ENCODE measurements at regions not wholly inside any gene's neighbourhood (a gene's known extent, or its start where the extent isn't known, plus 50 kb on each side); places are given as distances from the start of the nearest gene placed in this dataset.

GRCh38 chr17:45729294-45729907 is 54.7 kb upstream of the CRHR1 start:
- Mint-ChIP-seq H3K36me3 (ENCODE audit: low read depth) (no peaks in the 10 kb centered on the region), H3K27ac (no peak overlapping the region), H3K27me3 (peaks cover 36% of the 10 kb centered on the region), H3K4me3 (no peak overlapping the region), H3K4me1 (no peaks in the 10 kb centered on the region), H3K9me3 (peaks cover 16% of the 10 kb centered on the region)
- DNase-seq (no peak), ATAC-seq (no peak)

GRCh38 chr17:45730192-45730591 is 53.9 kb upstream of the CRHR1 start:
- H3K27ac Mint-ChIP-seq = no peak overlapping the region
- H3K4me3 Mint-ChIP-seq = no peak overlapping the region
- no peak for DNase-seq
- H3K27me3 Mint-ChIP-seq = peaks cover 35% of the 10 kb centered on the region
- H3K36me3 Mint-ChIP-seq (ENCODE audit: low read depth) = no peaks in the 10 kb centered on the region
- peaks cover 16% of the 10 kb centered on the region for H3K9me3 Mint-ChIP-seq
- no peaks in the 10 kb centered on the region for H3K4me1 Mint-ChIP-seq
- no peak for ATAC-seq

GRCh38 chr17:45731459-45731858 is 52.7 kb upstream of the CRHR1 start:
- no peaks in the 10 kb centered on the region for H3K4me1 Mint-ChIP-seq
- DNase-seq (no peak), ATAC-seq (no peak)
- H3K27ac Mint-ChIP-seq = no peak overlapping the region
- H3K27me3 Mint-ChIP-seq = peaks cover 27% of the 10 kb centered on the region
- peaks cover 16% of the 10 kb centered on the region for H3K9me3 Mint-ChIP-seq
- H3K4me3 Mint-ChIP-seq = no peak overlapping the region
- no peaks in the 10 kb centered on the region for H3K36me3 Mint-ChIP-seq (ENCODE audit: low read depth)

GRCh38 chr17:45732926-45733505 is 51.1 kb upstream of the CRHR1 start:
- H3K27me3 Mint-ChIP-seq = peaks cover 18% of the 10 kb centered on the region
- ATAC-seq (no peak), DNase-seq (no peak)
- H3K4me1 Mint-ChIP-seq = no peaks in the 10 kb centered on the region
- H3K9me3 Mint-ChIP-seq = peaks cover 16% of the 10 kb centered on the region
- no peaks in the 10 kb centered on the region for H3K36me3 Mint-ChIP-seq (ENCODE audit: low read depth)
- H3K4me3 Mint-ChIP-seq = no peak overlapping the region
- H3K27ac Mint-ChIP-seq = no peak overlapping the region

GRCh38 chr17:45733781-45734180 is 50.3 kb upstream of the CRHR1 start:
- H3K4me1 Mint-ChIP-seq = no peaks in the 10 kb centered on the region
- H3K27ac Mint-ChIP-seq = no peak overlapping the region
- peaks cover 16% of the 10 kb centered on the region for H3K9me3 Mint-ChIP-seq
- H3K27me3 Mint-ChIP-seq = peaks cover 14% of the 10 kb centered on the region
- ATAC-seq (no peak), DNase-seq (no peak)
- H3K36me3 Mint-ChIP-seq (ENCODE audit: low read depth) = no peaks in the 10 kb centered on the region
- no peak overlapping the region for H3K4me3 Mint-ChIP-seq

Data from activated naive CD8-positive, alpha-beta T cell treated with anti-CD3 and anti-CD28 coated beads, Interleukin-2, amount 50 U/mL, for 24 hours (primary cell).